ENCODE measurements at regions not wholly inside any gene's neighbourhood (a gene's known extent, or its start where the extent isn't known, plus 50 kb on each side); places are given as distances from the start of the nearest gene placed in this dataset.

GRCh38 chr4:33080275-33080674 is 2360.1 kb downstream of the PCDH7 start:
- TF ChIP-seq POLR2AphosphoS5 (IDR thresholded peaks at IDR 0.05) (no peak), POLR2A (IDR thresholded peaks at IDR 0.05; ENCODE audit: low read depth) (no peak)
